GM18861 (cell line): ENCODE measurements at regions not wholly inside any gene's neighbourhood (a gene's known extent, or its start where the extent isn't known, plus 50 kb on each side); places are given as distances from the start of the nearest gene placed in this dataset.
"Not testable (repeated sequence)": the region's sequence is repeated elsewhere in the genome, so short reads cannot be mapped to it uniquely, and the experiment has no call there.

ENCODE experiments used
- ATAC-seq: cut with Tn5 transposase; IDR thresholded peaks from one replicate; pipeline ENCODE4 v1.9.1; 2021; ENCODE audit not compliant: unreplicated experiment

- peak; percentile 78 for ATAC-seq
Observed at GRCh38 chr7:12979181-12979580, 291.7 kb downstream of the ARL4A start.

- no peak for ATAC-seq
Observed at GRCh38 chr7:12982178-12982577, 294.7 kb downstream of the ARL4A start.

- ATAC-seq, result no peak
Observed at GRCh38 chr7:12984117-12984516, 296.7 kb downstream of the ARL4A start.

DNA sequence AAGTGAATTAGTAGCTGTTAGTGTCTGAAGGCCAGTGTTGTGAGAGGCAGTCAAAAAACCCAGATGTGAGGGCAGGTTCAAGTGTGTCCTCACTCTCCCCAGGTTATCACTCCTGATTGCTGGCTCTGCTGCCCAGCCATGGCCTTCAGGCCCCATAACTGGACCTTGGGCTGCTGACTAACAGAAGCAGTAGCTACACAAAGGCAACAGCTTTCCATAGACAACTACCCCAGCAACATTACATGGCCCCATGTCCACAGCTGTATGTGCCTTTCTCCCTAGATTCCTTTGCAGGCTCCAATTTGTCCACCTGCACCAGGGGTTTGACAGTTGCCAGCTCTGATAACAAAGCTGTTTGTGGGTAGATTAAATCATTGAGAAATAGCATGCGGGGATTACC, 297.8 kb downstream of the ARL4A start:
- no peak for ATAC-seq

DNA sequence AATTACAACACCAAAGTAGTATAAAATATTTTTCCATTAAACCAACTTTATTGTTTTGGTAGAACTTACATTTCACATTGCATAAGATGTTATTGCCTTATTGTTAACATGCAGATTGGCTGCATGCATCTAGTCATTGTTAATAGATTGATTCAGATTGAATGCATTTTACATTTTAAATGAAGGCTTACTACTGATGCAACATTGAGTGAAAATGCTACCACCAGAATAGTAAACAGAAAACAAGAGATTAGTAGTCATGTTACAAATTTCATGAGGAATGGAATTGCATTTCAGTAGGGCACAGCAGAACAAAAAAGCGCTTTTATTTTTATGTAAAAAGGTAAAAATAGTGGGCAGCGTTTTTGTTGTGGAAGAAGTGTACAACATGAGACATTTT, 298.3 kb downstream of the ARL4A start:
- no peak for ATAC-seq

- no peak for ATAC-seq
Observed at GRCh38 chr7:12987238-12987637, 299.8 kb downstream of the ARL4A start.

DNA sequence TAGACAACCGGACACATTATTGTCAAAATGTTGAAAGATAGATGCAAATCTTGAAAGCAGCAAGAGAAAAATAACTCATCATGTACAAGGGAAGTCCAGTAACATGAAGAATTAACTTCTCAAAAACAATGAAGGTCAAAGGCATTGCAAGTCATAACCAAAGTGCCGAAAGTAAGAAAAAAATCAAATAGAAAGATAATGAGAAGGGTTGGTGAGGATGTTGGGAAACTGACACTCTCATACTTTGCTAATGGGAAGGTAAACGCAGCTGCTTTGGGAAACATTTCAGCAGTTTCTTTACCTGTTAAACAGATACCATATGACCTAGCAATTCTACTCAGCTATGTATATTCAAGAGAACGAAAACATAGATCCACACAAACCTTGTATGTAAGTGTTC, 303.0 kb downstream of the ARL4A start:
- ATAC-seq, result no peak

DNA sequence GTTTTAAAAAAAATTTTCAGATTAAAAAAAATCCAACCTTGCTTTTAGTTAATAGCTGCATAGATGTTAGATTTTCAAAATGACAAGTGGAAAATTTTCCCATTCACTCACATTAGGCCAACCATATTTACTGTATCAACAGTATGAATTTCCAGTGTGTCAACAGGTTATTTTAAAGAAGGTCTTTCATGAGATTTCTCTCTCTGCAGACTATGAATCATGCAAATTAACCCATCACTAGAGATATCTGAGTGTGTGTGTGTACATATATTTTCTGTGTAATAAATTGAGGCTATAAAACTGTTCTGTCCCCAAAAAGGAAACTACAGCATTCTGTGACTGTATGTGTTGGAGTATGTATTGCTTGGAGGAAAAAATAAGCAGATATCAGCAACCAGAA, 305.6 kb downstream of the ARL4A start:
- ATAC-seq, result no peak

- ATAC-seq, result no peak
Observed at GRCh38 chr7:12995912-12996469, 308.6 kb downstream of the ARL4A start.

DNA sequence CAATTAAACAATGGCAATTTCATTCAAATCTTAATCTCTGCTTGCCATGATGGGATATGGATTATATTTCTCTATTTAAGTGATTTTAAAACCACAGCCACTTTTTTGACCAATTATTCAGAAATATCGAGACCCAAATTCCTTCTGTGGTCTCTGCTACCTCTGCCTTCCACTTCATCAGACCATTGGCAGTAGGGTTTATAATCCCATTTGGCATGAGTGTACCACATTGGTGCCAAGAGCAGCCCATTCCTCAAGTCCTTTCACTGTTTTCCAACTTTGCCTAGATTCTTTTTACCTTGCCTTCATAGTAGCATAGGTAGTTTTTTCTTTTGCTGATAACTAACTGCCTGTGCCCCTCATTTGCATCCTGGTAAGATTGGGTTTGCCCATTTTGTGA, 319.9 kb downstream of the ARL4A start:
- no peak for ATAC-seq

- no peak for ATAC-seq
Observed at GRCh38 chr7:13009517-13009916, 322.1 kb downstream of the ARL4A start.

DNA sequence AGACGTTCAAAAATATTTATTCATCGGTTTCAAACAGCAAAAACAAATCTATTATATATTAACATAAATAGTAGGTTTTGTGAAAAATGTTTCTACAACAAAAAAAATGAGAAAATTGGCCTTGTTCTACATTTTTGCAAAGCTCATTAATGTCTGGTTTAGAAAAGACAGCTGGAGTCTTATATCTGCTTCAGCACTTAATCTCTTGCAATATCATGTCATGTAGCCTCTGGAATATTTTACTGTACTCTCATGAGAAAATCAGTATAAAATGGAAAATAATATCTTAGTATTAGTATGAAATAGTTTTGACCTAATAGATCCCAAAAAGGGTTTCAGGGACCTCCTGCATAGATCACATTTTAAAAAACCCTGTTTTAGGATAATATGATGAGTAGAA, 326.6 kb downstream of the ARL4A start:
- no peak for ATAC-seq

DNA sequence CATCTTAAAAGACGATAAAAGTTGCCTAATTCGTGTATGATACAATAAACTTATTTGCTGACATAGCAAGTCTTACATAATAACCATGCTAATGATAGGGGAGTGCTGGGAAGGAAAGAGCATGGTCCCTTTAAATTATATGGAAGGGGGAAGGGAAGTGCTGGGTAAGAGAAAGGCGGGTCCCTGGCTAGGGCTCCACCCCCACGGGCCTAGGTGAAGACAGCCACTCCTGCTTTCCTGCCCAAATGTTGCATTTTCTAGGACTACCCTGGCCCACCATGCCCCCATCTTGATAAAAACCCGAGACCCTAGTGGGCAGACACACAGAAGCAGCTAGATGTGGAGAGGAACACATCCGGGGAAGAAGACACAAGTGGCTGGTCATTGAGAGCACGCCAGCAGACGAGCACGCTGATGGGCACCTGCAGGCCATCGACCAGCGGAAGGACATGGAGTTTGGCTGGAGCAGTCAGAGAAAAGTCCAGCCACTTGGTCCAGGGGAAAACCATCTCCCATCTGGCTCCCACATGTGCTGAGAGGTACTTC, 328.7 kb downstream of the ARL4A start:
- ATAC-seq, result no peak

GRCh38 chr7:13016592-13017332, 329.3 kb downstream of the ARL4A start:
- no peak for ATAC-seq

DNA sequence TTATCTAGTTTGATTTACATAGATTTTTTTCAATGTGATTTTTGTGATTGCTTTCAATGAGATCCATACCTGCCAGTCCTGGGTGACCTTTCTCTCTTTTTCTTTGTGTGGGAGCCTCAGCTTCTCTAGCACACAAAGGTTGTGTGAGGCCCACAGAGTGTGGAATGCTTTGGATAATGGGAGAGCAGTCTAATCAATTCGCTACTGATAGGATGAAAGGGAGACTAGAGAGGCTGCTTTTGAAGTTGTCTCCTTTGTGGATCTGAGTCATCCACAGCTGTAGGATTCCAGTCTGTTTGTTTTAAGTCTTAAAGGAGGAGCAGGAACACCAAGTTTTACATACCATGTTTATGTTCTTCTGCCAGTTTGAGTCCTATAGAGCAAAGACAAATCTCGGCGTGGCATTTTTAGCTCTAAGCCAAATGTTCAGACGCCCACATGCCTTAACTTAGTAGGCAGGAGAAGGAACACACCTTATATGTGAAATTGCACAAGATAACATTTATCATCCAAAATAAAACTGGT, 330.0 kb downstream of the ARL4A start:
- ATAC-seq, result no peak

GRCh38 chr7:13017881-13018280, 330.4 kb downstream of the ARL4A start:
- no peak for ATAC-seq

DNA sequence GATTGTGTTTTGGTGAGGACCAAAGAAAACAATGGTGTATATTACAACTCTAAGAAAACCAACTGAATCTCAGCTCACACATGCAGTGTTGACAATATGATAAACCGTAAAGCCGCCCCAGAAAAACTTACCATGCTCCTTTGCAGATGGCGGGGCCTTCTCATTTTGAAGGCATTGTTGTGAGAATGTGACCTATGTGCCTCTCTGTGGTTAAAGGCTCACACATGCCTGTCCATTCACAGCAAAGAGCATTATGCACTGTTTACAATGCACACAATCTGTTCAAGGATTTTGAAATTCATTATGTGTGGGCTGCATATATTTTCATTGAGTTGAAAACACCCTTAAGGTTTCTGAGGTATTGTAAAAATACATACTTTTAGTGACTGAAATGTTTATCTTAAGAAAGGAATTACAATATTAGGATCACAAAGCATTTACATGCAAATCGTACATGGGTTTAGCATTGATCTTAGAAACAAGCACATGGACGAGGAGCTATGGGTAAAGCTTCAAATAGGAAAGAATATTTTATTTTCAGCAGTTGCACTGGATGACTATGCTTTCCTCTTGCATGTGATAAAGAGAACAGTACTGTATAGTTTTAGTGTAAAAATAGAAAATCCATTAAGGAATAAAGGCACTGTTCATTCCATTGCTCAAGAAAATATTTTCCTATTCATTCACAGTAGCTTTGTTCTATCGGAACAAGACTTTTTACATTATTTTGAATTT, 334.3 kb downstream of the ARL4A start:
- ATAC-seq, result no peak

DNA sequence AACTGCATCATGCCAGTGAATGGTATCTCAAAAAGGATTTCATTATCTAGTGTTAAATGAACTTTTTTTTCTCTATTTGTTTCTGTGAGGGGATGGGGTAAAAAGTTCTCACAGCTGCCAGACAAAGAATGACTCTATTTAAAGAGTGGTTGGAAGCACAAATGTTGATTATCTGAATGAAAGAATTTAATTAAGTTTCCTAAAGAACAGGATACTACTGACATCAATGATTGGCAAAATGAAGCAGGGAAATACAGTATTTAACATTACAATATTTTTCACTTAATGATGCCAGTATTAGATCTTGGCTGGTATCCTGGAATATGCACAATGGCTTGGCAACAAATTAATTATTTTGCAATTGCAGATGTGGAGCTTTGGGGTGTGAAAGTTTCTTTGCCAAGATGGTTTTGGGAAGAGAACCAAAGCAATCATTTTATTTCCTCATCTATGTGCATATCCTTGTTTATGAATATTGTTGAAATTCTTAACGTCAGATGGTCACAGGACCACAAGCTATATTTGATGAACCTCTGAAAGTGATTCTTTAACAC, 336.8 kb downstream of the ARL4A start:
- no peak for ATAC-seq

DNA sequence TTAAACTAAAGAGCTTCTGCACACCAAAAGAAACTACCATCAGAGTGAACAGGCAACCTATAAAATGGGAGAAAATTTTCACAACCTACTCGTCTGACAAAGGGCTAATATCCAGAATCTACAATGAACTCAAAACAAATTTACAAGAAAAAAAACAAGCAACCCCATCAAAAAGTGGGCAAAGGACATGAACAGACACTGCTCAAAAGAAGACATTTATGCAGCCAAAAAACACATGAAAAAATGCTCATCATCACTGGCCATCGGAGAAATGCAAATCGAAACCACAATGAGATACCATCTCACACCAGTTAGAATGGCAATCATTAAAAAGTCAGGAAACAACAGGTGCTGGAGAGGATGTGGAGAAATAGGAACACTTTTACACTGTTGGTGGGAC, 337.6 kb downstream of the ARL4A start:
- ATAC-seq, result not testable (repeated sequence)

GRCh38 chr7:13027321-13027720, 339.9 kb downstream of the ARL4A start:
- ATAC-seq, result no peak

GRCh38 chr7:13028036-13028824, 340.8 kb downstream of the ARL4A start:
- no peak for ATAC-seq
